DND-41 (cell line): ENCODE measurements at regions not wholly inside any gene's neighbourhood (a gene's known extent, or its start where the extent isn't known, plus 50 kb on each side); places are given as distances from the start of the nearest gene placed in this dataset.

Source experiments
- EZH2 ChIP-seq: IDR thresholded peaks from 3 replicates; pipeline ENCODE4 v1.6.1; 2012; ENCODE audit warnings: borderline replicate concordance, low read depth, mild to moderate bottlenecking, moderate library complexity, low read length, inconsistent platforms; ENCODE audit not compliant: severe bottlenecking
- TF ChIP-seq, protein P1 (sequence below): IDR thresholded peaks from 2 replicates; pipeline ENCODE4 v1.5.1; 2012; ENCODE audit warnings: borderline replicate concordance, low read length, moderate library complexity, mild to moderate bottlenecking; ENCODE audit not compliant: poor library complexity, severe bottlenecking; ENCODE audit errors: extremely low read depth

DNA sequence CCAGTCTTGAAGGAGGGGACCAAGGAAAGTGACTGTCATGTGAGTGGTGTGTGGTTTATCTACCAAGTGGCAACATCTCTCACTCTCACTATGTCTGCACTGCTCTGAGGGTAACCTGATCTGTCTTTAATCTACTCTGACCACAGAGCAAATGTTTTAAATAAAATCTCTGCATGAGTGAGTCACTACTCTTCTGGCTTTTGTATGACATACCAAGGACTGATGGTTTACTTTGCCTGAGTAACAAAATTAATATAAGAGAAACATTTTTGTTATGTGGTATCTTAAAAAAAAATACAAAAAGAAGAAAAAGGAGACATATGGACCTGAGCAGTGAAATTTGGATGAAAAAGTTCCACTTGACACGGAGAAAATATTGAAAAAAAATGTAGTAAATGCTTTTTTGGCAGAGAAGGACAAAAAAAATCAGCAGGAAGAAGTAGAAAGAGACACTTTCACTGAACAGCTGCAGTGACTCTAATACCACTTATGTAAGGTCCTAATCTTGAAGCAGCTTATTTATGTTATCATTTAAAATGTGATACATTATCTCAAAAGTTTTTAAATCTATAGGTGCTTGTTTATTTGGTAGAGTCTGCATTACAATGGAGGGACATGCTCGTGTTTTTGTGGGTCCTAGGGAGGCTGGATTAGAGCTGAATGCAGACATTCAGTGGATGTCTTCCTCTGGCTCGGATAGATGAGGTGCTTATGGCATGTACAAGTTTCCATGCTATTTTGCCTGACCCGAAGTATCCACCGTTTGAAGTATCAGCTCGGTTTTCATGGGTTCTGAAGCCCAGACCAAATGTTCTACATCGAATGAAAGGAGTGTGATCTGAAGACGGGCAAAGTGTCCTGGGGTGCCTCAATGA lies 240.7 kb downstream of the MAP2K6 start:
- TF ChIP-seq, protein P1, sequence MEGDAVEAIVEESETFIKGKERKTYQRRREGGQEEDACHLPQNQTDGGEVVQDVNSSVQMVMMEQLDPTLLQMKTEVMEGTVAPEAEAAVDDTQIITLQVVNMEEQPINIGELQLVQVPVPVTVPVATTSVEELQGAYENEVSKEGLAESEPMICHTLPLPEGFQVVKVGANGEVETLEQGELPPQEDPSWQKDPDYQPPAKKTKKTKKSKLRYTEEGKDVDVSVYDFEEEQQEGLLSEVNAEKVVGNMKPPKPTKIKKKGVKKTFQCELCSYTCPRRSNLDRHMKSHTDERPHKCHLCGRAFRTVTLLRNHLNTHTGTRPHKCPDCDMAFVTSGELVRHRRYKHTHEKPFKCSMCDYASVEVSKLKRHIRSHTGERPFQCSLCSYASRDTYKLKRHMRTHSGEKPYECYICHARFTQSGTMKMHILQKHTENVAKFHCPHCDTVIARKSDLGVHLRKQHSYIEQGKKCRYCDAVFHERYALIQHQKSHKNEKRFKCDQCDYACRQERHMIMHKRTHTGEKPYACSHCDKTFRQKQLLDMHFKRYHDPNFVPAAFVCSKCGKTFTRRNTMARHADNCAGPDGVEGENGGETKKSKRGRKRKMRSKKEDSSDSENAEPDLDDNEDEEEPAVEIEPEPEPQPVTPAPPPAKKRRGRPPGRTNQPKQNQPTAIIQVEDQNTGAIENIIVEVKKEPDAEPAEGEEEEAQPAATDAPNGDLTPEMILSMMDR: no peak
- TF ChIP-seq EZH2: no peak
